HG03565 (cell line): ENCODE measurements at regions not wholly inside any gene's neighbourhood (a gene's known extent, or its start where the extent isn't known, plus 50 kb on each side); places are given as distances from the start of the nearest gene placed in this dataset.
A peak's percentile ranks its signal among the peaks of the same experiment; 100 is the strongest.

Experiments used
- ATAC-seq: cut with Tn5 transposase; IDR thresholded peaks from one replicate; pipeline ENCODE4 v1.9.1; 2021; ENCODE audit warnings: mild to moderate bottlenecking, moderate library complexity; ENCODE audit not compliant: unreplicated experiment

DNA sequence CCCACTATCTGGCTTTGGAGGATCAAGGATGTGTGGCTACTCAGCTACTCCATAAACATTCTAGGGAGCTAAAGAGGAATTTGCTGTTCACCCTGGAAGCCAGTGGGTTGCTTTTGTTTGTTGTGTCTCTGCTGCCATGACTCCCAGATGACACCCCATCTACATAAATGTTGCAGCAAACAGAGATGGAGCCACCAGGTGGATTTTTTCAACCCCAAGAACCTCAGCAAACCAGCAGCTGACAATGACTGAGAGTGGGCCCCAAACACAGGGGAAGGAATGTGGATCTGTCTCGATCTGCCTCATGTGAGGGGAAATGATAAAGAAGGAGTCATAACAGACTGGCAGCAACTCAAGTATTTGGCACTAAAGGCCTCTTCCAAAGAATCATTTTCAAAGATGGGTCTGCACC is 132.7 kb upstream of the TNC start:
- no peak for ATAC-seq

DNA sequence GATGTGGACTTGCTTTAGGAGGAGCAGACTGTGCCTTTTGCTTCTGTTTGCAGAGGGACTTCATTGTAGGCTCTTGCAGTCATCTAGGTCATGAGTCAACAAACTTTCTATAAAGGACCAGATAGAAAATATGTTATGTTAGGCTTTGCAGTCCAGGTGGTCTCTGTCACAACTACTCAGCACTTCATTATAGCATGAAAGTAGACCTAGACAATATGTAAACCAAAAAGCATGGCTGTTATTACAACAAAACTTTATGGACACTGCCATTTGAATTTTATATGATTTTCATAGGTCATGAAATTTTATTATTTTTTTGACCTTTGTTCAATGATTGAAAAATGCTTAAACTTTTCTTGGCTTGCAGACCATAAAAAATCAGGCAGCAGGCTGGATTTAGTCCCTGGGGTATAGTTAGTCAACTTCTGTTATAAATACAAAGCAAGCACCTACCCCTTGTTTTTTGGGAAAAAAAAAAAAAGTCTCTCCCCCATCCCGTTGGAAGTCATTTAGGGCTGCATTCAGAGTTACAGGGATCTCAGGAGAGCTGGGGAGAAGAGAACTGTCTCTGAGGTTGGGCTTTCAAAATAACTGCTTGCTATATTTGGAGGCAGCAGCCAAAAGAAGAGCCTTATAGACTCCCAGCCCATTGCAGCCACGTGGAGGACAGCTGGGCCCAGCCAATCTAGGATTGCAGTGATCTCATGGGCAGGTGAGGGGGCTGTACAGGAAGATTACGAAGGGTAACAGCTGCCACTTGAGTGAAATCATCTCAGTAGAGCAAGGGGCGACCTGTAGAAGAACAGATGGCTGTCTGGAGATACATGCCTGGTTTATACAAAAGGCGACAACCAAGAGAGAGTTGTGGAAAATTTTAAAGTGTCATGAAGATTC is 136.6 kb upstream of the TNC start:
- no peak for ATAC-seq

DNA sequence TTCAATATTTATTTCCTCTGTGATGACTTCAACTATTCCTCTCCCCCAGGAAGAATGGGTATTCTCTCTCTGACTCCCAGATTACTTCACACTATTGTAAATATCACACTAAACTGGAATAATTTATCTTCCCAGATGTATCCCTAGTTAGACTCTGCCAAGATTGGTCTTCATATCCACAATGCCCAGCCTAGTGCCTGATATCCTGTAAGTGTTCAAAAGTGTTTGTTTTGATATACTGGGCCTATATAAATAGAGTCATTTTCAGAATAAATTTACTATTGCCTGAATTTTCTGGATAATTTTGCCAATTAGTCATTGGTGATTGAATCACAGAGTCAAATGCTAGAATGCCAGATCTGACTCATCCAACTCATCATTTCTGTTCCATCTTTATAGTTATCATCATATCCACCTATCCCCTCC is 143.7 kb upstream of the TNC start:
- no peak for ATAC-seq

DNA sequence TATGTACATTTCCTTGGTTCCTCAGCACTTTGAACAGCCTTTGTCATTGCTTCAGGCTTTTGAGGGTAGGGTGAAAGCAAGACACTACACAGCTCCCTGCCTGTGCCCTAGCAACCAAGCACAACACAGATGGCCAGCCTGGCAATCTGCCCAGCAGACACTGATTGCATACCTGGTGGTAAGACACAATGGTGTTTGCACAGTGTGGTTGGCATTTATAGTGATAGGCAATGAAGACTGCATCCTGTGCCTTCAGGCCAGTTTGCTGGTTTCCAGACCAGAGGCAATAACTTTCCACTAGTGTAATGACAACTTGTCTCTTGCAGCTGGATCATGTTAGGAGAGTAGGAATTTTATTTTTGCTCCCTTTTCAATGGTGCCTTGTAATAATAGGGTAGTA is 144.5 kb upstream of the TNC start:
- no peak for ATAC-seq

GRCh38 chr9:115262952-115263351 is 145.0 kb upstream of the TNC start:
- ATAC-seq = no peak

DNA sequence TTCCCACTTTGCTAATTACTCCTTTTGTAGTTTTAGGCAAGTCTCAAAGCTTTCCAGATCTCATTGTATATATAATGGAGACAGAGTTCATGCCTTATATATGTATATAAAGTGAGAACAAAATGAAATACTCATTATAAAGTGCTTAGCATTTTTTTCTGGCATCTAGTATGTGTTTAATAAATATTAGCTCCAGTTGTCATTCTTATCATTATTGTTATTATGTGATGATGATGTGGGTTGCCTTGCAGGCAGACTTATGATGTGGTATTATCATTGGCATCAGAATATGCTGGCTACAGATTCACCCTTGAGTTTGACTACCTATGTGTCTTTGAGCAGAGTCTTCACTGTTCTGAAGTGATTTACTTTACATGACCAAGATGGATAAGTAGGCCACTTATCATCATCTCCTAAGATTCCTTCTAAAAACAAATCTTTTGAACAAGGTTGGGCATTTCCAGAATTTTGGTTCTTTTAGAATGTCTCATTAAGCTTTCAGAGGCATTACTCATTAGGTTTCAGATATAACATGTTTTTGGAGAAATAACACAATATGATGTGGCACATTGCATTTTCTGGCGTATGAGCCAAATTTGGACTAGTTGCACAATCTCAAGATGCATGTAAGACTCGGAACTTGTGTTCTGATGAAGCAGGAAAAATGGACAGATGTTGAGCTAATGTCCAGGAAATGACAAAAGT is 145.6 kb upstream of the TNC start:
- no peak for ATAC-seq

- ATAC-seq = no peak
Observed at GRCh38 chr9:115264313-115264712, 146.4 kb upstream of the TNC start.

DNA sequence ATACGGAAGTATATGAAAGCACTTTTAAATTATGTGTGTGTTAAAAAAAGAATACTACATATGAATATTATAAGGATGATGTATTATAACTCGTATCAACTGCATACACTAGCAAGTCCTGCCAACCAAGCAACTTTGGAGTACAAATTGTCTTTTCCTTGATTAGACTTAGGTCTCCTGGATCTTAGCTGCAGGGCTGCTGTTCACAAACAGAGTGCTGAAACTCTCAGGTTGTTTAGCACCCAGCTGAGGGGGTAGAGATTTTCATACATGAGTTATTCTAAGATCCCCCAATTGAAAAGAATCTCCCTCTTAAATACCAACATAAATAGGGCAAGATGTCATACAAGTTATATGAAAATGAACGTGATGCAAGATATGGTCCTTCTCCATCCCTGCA is 149.8 kb upstream of the TNC start:
- ATAC-seq = no peak

DNA sequence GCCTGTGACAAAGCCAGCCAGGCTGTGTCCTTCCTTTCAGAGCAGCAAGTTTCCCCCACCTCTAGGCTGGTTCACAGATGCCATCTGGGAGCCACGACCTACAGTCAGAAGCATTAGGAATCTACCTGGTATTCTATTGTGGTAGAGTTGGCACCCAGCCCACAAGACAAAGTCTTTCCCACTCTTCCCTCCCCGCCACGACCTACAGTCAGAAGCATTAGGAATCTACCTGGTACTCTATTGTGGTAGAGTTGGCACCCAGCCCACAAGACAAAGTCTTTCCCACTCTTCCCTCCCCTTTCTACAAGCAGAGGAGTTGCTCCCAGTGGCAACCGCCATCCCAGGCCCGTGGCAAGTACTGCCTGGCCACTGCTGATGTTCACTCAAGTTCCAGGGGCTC is 157.8 kb upstream of the TNC start:
- no peak for ATAC-seq

GRCh38 chr9:115276621-115277020 is 158.7 kb upstream of the TNC start:
- no peak for ATAC-seq

DNA sequence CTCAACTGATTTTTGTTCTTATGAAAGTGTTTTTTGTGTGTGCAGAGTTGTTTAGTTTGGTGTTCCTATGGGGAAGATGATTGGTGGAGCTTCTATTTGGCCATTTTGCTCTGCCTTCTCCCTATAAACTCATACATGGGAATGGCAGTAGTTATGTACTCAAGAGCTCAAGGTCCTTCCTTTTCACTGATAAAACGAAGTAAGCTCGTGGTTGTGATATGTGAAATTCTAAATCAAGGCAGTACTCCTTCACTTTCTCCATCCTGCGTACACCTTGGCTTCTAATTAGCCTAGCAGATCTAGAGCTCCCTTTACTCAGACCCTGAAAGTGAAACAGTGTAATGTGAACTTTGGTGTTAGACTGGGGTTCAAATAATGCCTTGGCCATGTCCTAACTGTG is 159.3 kb upstream of the TNC start:
- no peak for ATAC-seq

DNA sequence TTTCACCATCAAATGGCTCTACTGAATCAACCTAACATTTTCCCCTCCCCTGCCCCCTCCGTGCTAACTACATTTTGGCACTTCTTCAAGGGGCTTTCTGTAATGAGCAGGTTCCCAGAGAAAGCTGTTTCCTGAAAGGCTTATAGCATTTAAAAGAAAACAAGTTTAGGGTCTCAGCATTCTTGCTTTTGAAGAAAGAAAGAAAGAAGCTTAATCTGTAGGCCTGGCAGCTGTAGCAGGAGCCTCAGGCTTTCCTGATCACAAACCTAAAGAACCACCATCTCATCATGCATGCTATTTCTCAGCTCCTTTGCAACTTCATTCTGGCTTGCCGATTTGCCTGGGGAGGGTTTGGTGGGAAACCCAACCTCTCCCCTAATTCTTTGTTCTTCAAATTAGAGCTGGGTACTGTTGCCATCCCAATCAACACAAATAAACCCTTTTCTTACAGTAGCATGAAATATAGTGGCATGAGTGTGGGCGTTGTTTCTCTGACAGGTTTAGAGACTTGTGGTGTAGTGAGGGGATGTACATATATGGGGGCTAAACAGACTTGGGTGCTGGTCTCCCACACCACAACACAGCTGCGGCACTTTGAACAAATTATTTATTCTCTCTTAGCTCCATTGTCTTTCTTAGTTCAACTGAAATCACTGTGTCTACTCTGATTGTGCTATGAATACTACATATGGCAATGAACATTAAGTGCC is 160.5 kb upstream of the TNC start:
- peak; percentile 45 for ATAC-seq

DNA sequence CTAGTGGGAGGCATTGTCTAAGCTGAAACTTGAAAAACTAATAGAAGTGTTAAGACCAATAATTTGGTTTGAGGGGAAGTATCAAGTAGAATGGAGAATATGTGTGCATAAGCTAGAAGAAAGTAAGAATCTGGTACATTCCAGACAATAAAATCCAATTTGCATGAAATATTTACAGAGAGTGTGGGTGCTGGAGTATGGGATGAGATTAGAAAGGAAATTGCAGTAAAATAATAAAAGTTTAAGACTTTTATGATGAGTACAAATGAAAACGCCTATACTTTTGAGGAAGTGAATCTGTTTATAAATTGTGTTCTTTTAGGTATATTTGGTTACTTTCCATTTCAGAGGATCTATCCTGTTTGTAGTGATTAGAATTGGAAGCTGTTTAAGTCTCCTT is 165.4 kb upstream of the TNC start:
- no peak for ATAC-seq

- ATAC-seq = no peak
Observed at GRCh38 chr9:115285836-115286235, 167.9 kb upstream of the TNC start.

GRCh38 chr9:115286411-115286810 is 168.5 kb upstream of the TNC start:
- ATAC-seq = no peak

GRCh38 chr9:115289757-115290208 is 171.8 kb upstream of the TNC start:
- ATAC-seq = no peak

GRCh38 chr9:115291841-115292240 is 173.9 kb upstream of the TNC start:
- no peak for ATAC-seq

- no peak for ATAC-seq
Observed at GRCh38 chr9:115292584-115293279, 174.8 kb upstream of the TNC start.

- ATAC-seq = no peak
Observed at GRCh38 chr9:115295734-115296133, 177.8 kb upstream of the TNC start.

DNA sequence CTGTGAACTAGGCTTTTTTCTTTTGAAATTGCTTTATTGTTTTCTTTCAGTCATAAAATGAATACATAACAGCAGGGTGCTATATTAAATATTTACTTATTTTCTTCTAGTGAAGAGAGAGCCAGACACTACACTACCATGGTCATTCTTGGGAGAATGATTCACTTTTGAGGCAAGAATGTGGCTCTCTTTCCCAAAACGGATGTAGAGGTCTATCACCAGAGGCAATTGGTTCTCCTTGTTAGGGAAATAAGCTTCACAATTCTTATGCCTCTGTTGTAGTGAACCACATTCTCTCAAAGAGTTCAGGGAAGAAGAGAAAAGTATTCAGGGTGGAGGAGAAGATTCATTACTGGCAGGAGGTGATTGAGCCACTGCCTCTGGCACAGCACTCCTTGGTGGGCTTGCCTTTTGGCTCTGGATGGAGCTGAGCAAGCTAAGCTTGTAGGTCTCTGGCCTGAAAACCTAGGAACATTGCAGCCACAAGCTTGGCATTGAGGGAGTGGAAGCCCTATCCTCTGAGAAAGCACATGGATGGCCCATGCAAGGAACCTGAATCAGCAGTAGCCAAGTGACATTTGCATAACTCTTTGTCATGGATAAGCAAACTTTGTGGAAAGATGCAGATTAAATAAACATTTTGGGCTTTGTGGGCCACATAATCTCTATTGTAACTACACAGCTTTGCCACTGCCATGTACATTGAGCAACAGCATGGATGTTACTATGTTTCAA is 179.0 kb upstream of the TNC start:
- no peak for ATAC-seq
